Motor neuron (in vitro differentiated cells): ENCODE measurements at regions not wholly inside any gene's neighbourhood (a gene's known extent, or its start where the extent isn't known, plus 50 kb on each side); places are given as distances from the start of the nearest gene placed in this dataset.
"Not testable (repeated sequence)": the region's sequence is repeated elsewhere in the genome, so short reads cannot be mapped to it uniquely, and the experiment has no call there.

Experiments used
- ATAC-seq, 8 experiments: fragments of 200-7000 bp; cut with Tn5 transposase; replicated peaks in 6 of 8; 2 replicates each; pipeline ENCODE4 v1.8.0; 2021; ENCODE audit warnings: mild to moderate bottlenecking in 8 of 8, moderate library complexity in 8 of 8
- H3K27ac ChIP-seq, 2 donors: fragments of 250-450 bp; sonication (Bioruptor Pico); 2 replicates each; pipeline ENCODE4 v1.9.0; 2021; ENCODE audit warnings: antibody characterized with exemption in 2 of 2, mild to moderate bottlenecking in 2 of 2, moderate library complexity in 1 of 2
- H3K4me1 ChIP-seq, 2 donors: fragments of 250-450 bp; sonication (Bioruptor Pico); replicated peaks in 1 of 2; 2 replicates each; pipeline ENCODE4 v1.6.1; 2021; ENCODE audit warnings: antibody characterized with exemption in 2 of 2, mild to moderate bottlenecking in 2 of 2, moderate library complexity in 1 of 2
- H3K4me3 ChIP-seq, 5 donors: fragments of 250-450 bp; sonication (Bioruptor Pico); 2 replicates each; pipeline ENCODE4 v1.9.0; 2021; ENCODE audit warnings: antibody characterized with exemption in 5 of 5, mild to moderate bottlenecking in 5 of 5, moderate library complexity in 4 of 5
- whole genome bisulfite sequencing, 10 experiments: fragments of 450-650 bp; shearing (Covaris generic); methylation state at CpG; one replicate each; pipeline ENCODE4 v1.0.0; 2022; 5-methylcytosine and 5-hydroxymethylcytosine counted together
- in situ Hi-C, 9 experiments: fragments of 400-800 bp; cut with MboI; loops; one replicate each; pipeline ENCODE4 v1.15.0; 2021; ENCODE audit warnings: low sequenced_read_pairs in 9 of 9, low pct_unique_long_range_greater_than_20kb in 2 of 9; ENCODE audit not compliant: unreplicated experiment in 9 of 9

- 0 to 100% (median 60%) methylated on average over 1 to 3 of the region's 4 CpGs; no CpG with 5 or more reads in 2 of the 10 experiments for WGBS, 10 experiments
- no peaks in the 10 kb centered on the region for H3K4me1 ChIP-seq
- in situ Hi-C loops = loop anchor here in 2 of 9 experiments (25.0 kb wide), 2 partner anchors 94 to 119 kb away; no protein-coding TSS in a partner anchor
- no peak overlapping the region for H3K4me3 ChIP-seq
- ATAC-seq = no peak
- no peak overlapping the region for H3K27ac ChIP-seq
Observed at GRCh38 chr9:33731142-33731541, 64.2 kb upstream of the PRSS3 start.

- in situ Hi-C loops = loop anchor here in 2 of 9 experiments (25.0 kb wide), 2 partner anchors 94 to 119 kb away; no protein-coding TSS in a partner anchor
- H3K27ac ChIP-seq = no peak overlapping the region
- no peaks in the 10 kb centered on the region for H3K4me1 ChIP-seq
- H3K4me3 ChIP-seq = no peak overlapping the region
- WGBS, 10 experiments = 65 to 67% methylated on average over 2 of the region's 2 CpGs; no CpG with 5 or more reads in 8 of the 10 experiments
- no peak for ATAC-seq
Observed at GRCh38 chr9:33731625-33732024, 63.7 kb upstream of the PRSS3 start.

GRCh38 chr9:33734247-33734940, 61.0 kb upstream of the PRSS3 start:
- ATAC-seq, H3K4me3 ChIP-seq, H3K4me1 ChIP-seq, H3K27ac ChIP-seq: not testable (repeated sequence)
- in situ Hi-C loops = loop anchor here in 2 of 9 experiments (25.0 kb wide), 2 partner anchors 97 to 122 kb away; no protein-coding TSS in a partner anchor
- WGBS, 10 experiments = 40 to 100% (median 95%) methylated on average over 1 to 4 of the region's 5 CpGs; no CpG with 5 or more reads in 5 of the 10 experiments

- H3K4me3 ChIP-seq, H3K27ac ChIP-seq, H3K4me1 ChIP-seq: not testable (repeated sequence)
- WGBS, 10 experiments = 0 to 83% (median 71%) methylated on average over 1 to 4 of the region's 6 CpGs; no CpG with 5 or more reads in 2 of the 10 experiments
- peak in 3 of 8 experiments; percentile 38 to 58 (median 45) for ATAC-seq
- in situ Hi-C loops = loop anchor here in 2 of 9 experiments (25.0 kb wide), 2 partner anchors 98 to 123 kb away; no protein-coding TSS in a partner anchor
Observed at GRCh38 chr9:33734941-33735835, 60.2 kb upstream of the PRSS3 start.

GRCh38 chr9:33737811-33738606, 57.4 kb upstream of the PRSS3 start:
- H3K27ac ChIP-seq = no peak overlapping the region
- H3K4me3 ChIP-seq = no peak overlapping the region
- in situ Hi-C loops = loop anchor here in 2 of 9 experiments (25.0 kb wide), 2 partner anchors 101 to 126 kb away; no protein-coding TSS in a partner anchor
- peak; percentile 36 to 90 (median 70) for ATAC-seq
- H3K4me1 ChIP-seq = peaks cover 0 to 2% of the 10 kb centered on the region in 2 donors
- 0 to 34% (median 17%) methylated on average over 1 to 4 of the region's 5 CpGs; no CpG with 5 or more reads in 1 of the 10 experiments for WGBS, 10 experiments

GRCh38 chr9:33739398-33739797, 56.0 kb upstream of the PRSS3 start:
- no peak for ATAC-seq
- no peak overlapping the region for H3K4me3 ChIP-seq
- in situ Hi-C loops = loop anchor here in 2 of 9 experiments (25.0 kb wide), 2 partner anchors 102 to 127 kb away; no protein-coding TSS in a partner anchor
- peaks cover 0 to 2% of the 10 kb centered on the region in 2 donors for H3K4me1 ChIP-seq
- H3K27ac ChIP-seq = no peak overlapping the region

GRCh38 chr9:33740075-33740474, 55.3 kb upstream of the PRSS3 start:
- in situ Hi-C loops = loop anchor here in 2 of 9 experiments (25.0 kb wide), 2 partner anchors 103 to 128 kb away; no protein-coding TSS in a partner anchor
- no peak for ATAC-seq
- 25 to 100% (median 61%) methylated on average over 1 of the region's 1 CpG for WGBS, 10 experiments

GRCh38 chr9:33740958-33741357, 54.4 kb upstream of the PRSS3 start:
- H3K4me1 ChIP-seq, H3K4me3 ChIP-seq, H3K27ac ChIP-seq, ATAC-seq: not testable (repeated sequence)
- WGBS, 10 experiments = 0 to 100% (median 50%) methylated on average over 1 of the region's 1 CpG; no CpG with 5 or more reads in 3 of the 10 experiments
- in situ Hi-C loops = loop anchor here in 2 of 9 experiments (25.0 kb wide), 2 partner anchors 104 to 129 kb away; no protein-coding TSS in a partner anchor

More at GRCh38 chr9:33740075-33740474, 55.3 kb upstream of the PRSS3 start:
- Histone ChIP-seq H3K4me1 (peaks cover 0 to 2% of the 10 kb centered on the region in 2 donors), H3K27ac (no peak overlapping the region), H3K4me3 (no peak overlapping the region)

- no peak for ATAC-seq
- WGBS, 10 experiments = 40 to 86% (median 67%) methylated on average over 1 to 3 of the region's 3 CpGs; no CpG with 5 or more reads in 5 of the 10 experiments
- in situ Hi-C loops = loop anchor here in 2 of 9 experiments (25.0 kb wide), 2 partner anchors 105 to 130 kb away; no protein-coding TSS in a partner anchor
- Histone ChIP-seq H3K4me3 (no peak overlapping the region), H3K4me1 (peaks cover 0 to 2% of the 10 kb centered on the region in 2 donors), H3K27ac (no peak overlapping the region)
Observed at GRCh38 chr9:33742051-33742450, 53.3 kb upstream of the PRSS3 start.

- Histone ChIP-seq H3K4me1 (peaks cover 0 to 2% of the 10 kb centered on the region in 2 donors), H3K4me3 (no peak overlapping the region), H3K27ac (no peak overlapping the region)
- ATAC-seq = no peak
- in situ Hi-C loops = loop anchor here in 2 of 9 experiments (25.0 kb wide), 2 partner anchors 105 to 130 kb away; no protein-coding TSS in a partner anchor
- 48 to 92% (median 54%) methylated on average over 2 of the region's 2 CpGs; no CpG with 5 or more reads in 6 of the 10 experiments for WGBS, 10 experiments
Observed at GRCh38 chr9:33742519-33742918, 52.8 kb upstream of the PRSS3 start.
